GM12892 (cell line): ENCODE measurements at regions not wholly inside any gene's neighbourhood (a gene's known extent, or its start where the extent isn't known, plus 50 kb on each side); places are given as distances from the start of the nearest gene placed in this dataset.

Experiments
- DNase-seq: peaks from one replicate; pipeline ENCODE4 v3.0.0; 2011; ENCODE audit not compliant: insufficient read length
- FAIRE-seq: peaks from 2 replicates; lab custom pipeline; 2011; peaks lifted over from hg19 to GRCh38; lab: Jason Lieb, UNC
- POLR2A ChIP-seq: IDR thresholded peaks from 2 replicates; pipeline ENCODE4 v1.6.1; 2011; ENCODE audit warnings: low read depth, low read length, control low read depth
- POLR2AphosphoS5 ChIP-seq: IDR thresholded peaks from 2 replicates; pipeline ENCODE4 v1.6.1; 2011; ENCODE audit warnings: low read depth, low read length, control low read depth
- TAF1 ChIP-seq: IDR thresholded peaks from 2 replicates; pipeline ENCODE4 v1.6.1; 2011; ENCODE audit warnings: low read depth, mild to moderate bottlenecking, control low read depth, low read length, borderline replicate concordance

GRCh38 chr2:22787745-22788144, 597.2 kb upstream of the KLHL29 start:
- DNase-seq, result no peak
- no peak for TF ChIP-seq POLR2AphosphoS5
- no peak for TF ChIP-seq TAF1
- TF ChIP-seq POLR2A, result no peak
- FAIRE-seq, result no peak

- DNase-seq (no peak), FAIRE-seq (no peak)
- TF ChIP-seq TAF1 (no peak), POLR2A (no peak)
These were observed 596.1 kb upstream of the KLHL29 start for GRCh38 chr2:22788749-22789327.

GRCh38 chr2:22795287-22795866, 589.6 kb upstream of the KLHL29 start:
- TF ChIP-seq POLR2AphosphoS5, result no peak
- no peak for TF ChIP-seq TAF1
- no peak for TF ChIP-seq POLR2A
- FAIRE-seq (no peak), DNase-seq (no peak)

GRCh38 chr2:22798386-22798785, 586.6 kb upstream of the KLHL29 start:
- no peak for TF ChIP-seq POLR2A
- TF ChIP-seq POLR2AphosphoS5, result no peak
- TF ChIP-seq TAF1, result no peak
- DNase-seq, result no peak
- no peak for FAIRE-seq

- no peak for TF ChIP-seq POLR2AphosphoS5
- TF ChIP-seq TAF1, result no peak
- TF ChIP-seq POLR2A, result no peak
- no peak for FAIRE-seq
- DNase-seq, result no peak
These were observed 584.6 kb upstream of the KLHL29 start for GRCh38 chr2:22800412-22800811.

GRCh38 chr2:22801071-22801470, 583.9 kb upstream of the KLHL29 start:
- TF ChIP-seq TAF1, result no peak
- no peak for TF ChIP-seq POLR2AphosphoS5
- no peak for TF ChIP-seq POLR2A
- no peak for FAIRE-seq
- no peak for DNase-seq

- FAIRE-seq (no peak), DNase-seq (no peak)
- TF ChIP-seq POLR2AphosphoS5 (no peak), TAF1 (no peak), POLR2A (no peak)
These were observed 583.0 kb upstream of the KLHL29 start for GRCh38 chr2:22801970-22802369.

- TF ChIP-seq POLR2A (no peak), POLR2AphosphoS5 (no peak), TAF1 (no peak)
- DNase-seq (no peak), FAIRE-seq (no peak)
These were observed 577.1 kb upstream of the KLHL29 start for GRCh38 chr2:22807872-22808271.

GRCh38 chr2:22810602-22811001, 574.4 kb upstream of the KLHL29 start:
- TF ChIP-seq TAF1 (no peak), POLR2AphosphoS5 (no peak), POLR2A (no peak)
- FAIRE-seq (no peak), DNase-seq (no peak)

GRCh38 chr2:22812065-22812680, 572.8 kb upstream of the KLHL29 start:
- TF ChIP-seq POLR2AphosphoS5, result no peak
- TF ChIP-seq POLR2A, result no peak
- TF ChIP-seq TAF1, result no peak
- FAIRE-seq, result no peak
- DNase-seq, result no peak

GRCh38 chr2:22817197-22817596, 567.8 kb upstream of the KLHL29 start:
- TF ChIP-seq POLR2A (no peak), TAF1 (no peak), POLR2AphosphoS5 (no peak)
- no peak for DNase-seq
- FAIRE-seq, result no peak

- TF ChIP-seq POLR2A, result no peak
- TF ChIP-seq POLR2AphosphoS5, result no peak
- no peak for TF ChIP-seq TAF1
- FAIRE-seq (no peak), DNase-seq (no peak)
These were observed 563.5 kb upstream of the KLHL29 start for GRCh38 chr2:22821458-22821857.

GRCh38 chr2:22822835-22823234, 562.1 kb upstream of the KLHL29 start:
- FAIRE-seq (no peak), DNase-seq (no peak)
- TF ChIP-seq TAF1, result no peak
- TF ChIP-seq POLR2A, result no peak
- no peak for TF ChIP-seq POLR2AphosphoS5
